ENCODE measurements at regions not wholly inside any gene's neighbourhood (a gene's known extent, or its start where the extent isn't known, plus 50 kb on each side); places are given as distances from the start of the nearest gene placed in this dataset.

GRCh38 chr6:167471548-167471930, 146.7 kb downstream of the TTLL2 start:
- TF ChIP-seq CTCF (IDR thresholded peaks at IDR 0.05) = no peak
- TF ChIP-seq EP300 (IDR thresholded peaks at IDR 0.05) = no peak
- TF ChIP-seq POLR2A (IDR thresholded peaks at IDR 0.05) = no peak

Measured in suprapubic skin (tissue), 3 donors.